Urothelium cell line (cell line): ENCODE measurements at regions not wholly inside any gene's neighbourhood (a gene's known extent, or its start where the extent isn't known, plus 50 kb on each side); places are given as distances from the start of the nearest gene placed in this dataset.
"Not testable (repeated sequence)": the region's sequence is repeated elsewhere in the genome, so short reads cannot be mapped to it uniquely, and the experiment has no call there.

Source experiments
- DNase-seq: peaks from one replicate; pipeline ENCODE4 v3.0.0; 2011; ENCODE audit warnings: low spot score, mixed read lengths
- FAIRE-seq: peaks from 2 replicates; lab custom pipeline; 2011; peaks lifted over from hg19 to GRCh38; lab: Jason Lieb, UNC

DNA sequence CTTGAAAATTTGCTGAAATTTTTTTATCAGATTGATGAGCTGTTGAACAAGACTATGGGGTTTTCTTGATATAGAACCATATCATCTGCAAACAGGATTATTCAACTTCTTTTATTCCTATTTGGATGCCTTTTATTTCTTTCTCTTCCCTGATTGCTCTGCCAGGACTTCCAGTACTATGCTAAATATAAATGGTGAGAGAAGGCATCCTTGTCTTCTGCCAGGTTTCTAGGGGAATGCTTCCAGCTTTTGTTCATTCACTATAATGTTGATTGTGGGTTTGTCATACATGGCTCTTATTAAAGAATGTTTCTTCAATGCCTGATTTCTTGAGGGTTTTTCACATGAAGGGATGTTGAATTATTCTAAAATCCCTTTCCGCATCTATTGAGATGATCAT lies 1139.5 kb downstream of the FAM133A start:
- DNase-seq (no peak), FAIRE-seq (no peak)

- FAIRE-seq (no peak), DNase-seq (no peak)
Measured at GRCh38 chrX:94814216-94814615, 1140.2 kb downstream of the FAM133A start.

GRCh38 chrX:94830717-94831116 lies 1156.7 kb downstream of the FAM133A start:
- no peak for FAIRE-seq
- DNase-seq = no peak

DNA sequence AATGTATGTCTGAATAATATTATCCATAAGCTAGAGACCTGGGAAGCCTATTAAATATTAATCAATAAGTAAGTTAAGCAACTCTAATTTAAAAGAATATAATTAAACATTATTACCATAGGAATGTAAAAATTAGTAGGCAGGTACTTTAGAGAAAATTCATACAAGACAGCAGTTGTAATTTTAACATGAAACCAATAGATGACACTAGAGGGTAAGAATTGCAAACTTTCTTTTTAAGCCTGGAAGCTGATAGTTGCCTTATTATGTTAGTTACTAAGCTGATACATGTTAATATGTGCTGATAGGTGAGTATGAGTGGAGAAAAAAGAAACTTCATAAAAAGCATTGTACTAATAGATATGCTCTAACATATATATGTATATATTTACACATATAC lies 1157.4 kb downstream of the FAM133A start:
- no peak for DNase-seq
- no peak for FAIRE-seq

- FAIRE-seq (no peak), DNase-seq (no peak)
Measured at GRCh38 chrX:94834226-94834625, 1160.2 kb downstream of the FAM133A start.

DNA sequence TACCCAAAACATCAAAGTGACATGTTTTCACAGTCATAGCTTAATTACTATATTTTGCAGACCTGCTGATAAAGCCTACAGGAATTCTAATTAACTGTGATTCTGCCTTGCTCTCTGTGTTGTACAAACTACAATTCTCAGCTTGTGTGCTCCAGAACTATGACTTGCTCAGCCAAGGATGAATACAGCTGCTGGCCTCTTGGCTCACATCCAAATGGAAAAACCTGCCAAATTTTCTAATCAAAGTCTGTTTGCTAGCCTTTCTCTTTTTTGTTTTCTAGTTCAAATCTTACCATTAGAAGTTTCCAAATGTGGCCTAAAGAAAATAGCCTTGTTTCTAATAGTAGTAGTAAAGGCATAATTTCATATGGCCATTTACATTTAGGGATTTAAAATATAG lies 1176.8 kb downstream of the FAM133A start:
- DNase-seq = no peak
- FAIRE-seq = no peak

DNA sequence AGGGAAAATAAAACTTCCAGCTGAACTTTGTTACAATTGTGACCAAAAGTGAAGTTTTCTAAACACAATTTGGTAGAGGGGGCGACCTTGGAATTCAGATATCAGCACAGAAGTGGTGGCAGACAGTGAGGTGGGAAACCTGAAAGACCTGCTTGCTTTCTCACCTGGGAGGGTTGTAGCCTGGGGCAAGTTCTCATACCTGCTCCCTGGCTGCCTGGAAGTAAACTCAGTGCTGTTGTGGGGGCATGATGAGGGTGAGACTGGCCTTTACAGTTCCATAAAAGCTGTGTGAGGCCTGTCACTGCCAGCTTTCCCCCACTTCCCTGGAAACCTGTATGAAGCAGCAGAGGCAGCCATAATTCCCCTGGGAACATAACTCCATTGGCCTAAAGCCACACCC lies 1180.2 kb downstream of the FAM133A start:
- no peak for DNase-seq

GRCh38 chrX:94862470-94862869 lies 1188.5 kb downstream of the FAM133A start:
- FAIRE-seq, DNase-seq: not testable (repeated sequence)

More for the DNA sequence above, 1180.2 kb downstream of the FAM133A start:
- FAIRE-seq = no peak

GRCh38 chrX:94871640-94872039 lies 1197.6 kb downstream of the FAM133A start:
- FAIRE-seq = no peak
- no peak for DNase-seq

DNA sequence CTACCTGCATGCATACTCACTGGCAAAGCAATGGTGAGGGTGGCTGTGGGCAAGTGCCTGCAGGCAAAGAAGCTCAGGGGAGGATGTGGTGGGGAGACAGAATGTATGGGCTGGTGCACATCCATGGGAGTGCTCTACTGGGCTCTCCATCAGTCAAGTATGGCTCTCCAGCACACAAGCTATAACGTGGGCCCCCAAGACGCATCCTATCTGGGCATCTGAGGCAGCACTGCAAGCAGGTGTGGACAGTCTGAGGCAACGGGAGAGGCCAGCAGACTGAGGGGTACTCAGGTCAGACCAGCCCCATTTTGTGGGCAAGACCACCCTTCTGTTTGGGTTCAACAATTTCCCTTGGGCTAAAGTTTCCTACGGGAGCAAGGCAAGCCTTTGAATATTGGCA lies 1227.8 kb downstream of the FAM133A start:
- FAIRE-seq (no peak), DNase-seq (no peak)

DNA sequence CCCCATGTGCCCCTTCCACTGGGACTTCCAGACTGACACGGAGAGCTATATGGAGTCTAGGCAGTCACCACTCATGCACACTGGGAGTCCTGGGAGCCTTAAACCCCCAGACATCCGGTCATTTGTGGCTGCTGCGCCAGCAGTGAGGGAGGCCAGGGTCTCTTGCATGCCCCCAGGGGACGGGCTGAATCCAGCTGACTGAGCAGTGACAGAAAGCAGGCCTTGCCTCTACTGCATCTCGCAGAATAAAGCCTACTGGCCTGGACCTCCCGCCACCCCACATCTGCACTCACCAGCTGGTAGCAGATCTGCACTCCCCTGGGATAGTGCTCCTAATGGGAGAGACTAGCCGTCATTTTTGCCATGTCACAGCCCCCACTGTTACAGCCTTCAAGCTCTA lies 1234.2 kb downstream of the FAM133A start:
- no peak for DNase-seq
- no peak for FAIRE-seq

DNA sequence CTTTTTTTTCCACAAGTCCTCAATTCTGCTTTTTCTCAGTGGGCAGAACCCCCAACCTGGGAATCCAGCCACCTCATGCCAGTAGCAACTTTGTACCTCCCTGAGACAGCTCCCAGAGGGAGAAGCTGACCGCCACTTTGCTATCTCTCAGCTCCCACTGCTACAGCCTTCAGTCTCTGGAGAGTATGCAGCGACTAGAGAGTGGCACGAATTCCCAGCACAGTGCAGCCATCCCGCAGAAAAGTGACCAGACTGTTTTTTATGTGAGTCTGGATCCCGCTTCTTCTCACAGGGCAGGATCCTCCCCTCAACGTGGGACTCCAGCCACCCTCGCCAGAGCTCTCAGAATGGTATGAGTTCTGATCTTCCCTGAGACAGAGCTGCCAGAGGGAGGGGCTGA lies 1234.6 kb downstream of the FAM133A start:
- no peak for FAIRE-seq
- no peak for DNase-seq

DNA sequence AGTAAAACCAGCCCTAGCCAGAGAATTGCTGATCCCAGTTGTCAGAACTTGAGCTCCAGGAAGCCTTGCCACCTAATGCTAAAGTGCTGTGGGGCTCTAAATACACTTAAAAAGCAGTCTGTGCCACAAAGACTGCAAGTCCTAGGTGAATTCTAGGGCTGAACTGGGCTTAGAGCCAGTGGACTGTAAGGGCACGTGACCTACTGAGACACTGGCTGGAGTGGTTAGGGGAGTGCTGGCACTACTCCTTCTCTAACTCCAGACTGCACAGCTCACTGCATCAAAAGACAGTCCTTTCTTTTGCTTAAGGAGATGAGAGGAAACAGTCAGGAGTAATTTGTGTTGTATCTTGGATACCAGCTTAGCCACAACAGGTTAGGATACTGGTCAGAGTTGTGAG lies 1240.2 kb downstream of the FAM133A start:
- no peak for FAIRE-seq
- no peak for DNase-seq

DNA sequence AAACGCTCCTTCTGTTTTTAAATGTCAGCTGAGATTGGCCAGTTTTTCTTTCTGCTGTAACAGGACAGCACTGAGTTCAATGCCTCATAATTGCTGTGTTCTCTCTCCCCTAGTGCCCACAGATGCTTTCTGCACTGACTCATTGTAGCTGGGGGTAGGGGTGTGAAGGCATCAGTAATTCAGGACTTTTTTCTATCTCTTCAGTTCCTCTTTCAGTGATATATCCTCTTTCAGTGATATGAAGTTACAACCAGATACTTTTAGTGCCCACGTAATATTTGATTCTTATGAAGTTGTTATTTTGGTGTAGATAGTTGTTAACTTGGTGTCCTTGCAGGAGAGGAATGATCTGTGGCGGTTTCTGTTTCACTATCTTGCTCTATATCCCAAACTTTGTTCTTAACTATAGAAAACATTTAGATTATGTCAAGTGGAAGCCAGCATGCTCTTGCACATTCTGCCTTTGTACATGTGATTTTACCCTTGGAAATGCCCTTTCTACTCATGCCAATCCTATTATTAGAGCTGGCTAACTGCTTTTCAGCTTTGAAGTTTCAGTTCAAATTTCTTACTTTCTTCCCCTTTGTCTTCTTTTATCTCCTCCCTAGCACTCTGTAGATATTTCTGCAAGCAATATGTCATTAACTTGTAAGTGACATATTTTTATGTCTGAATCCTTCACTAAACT lies 1258.4 kb downstream of the FAM133A start:
- FAIRE-seq = no peak
- no peak for DNase-seq

DNA sequence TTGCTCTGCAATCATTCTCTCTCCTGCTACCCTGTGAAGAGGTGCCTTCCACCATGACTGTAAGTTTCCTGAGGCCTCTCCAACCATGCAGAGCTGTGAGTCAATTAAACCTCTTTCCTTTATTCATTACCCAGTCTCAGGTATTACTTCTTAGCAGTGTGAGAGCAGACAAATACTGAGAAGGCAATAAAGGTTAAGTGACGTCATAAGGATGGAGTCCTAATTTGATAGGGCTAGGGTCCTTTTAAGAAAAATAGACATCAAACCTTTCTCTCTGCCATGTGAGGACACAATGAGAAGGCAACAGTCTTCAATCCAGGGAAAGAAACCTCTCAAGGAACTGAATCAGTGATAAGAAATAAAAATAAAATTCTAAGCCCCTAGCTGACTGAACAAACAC lies 1262.7 kb downstream of the FAM133A start:
- no peak for FAIRE-seq
- no peak for DNase-seq

- DNase-seq = no peak
- FAIRE-seq = no peak
Measured at GRCh38 chrX:94937491-94937890, 1263.5 kb downstream of the FAM133A start.

DNA sequence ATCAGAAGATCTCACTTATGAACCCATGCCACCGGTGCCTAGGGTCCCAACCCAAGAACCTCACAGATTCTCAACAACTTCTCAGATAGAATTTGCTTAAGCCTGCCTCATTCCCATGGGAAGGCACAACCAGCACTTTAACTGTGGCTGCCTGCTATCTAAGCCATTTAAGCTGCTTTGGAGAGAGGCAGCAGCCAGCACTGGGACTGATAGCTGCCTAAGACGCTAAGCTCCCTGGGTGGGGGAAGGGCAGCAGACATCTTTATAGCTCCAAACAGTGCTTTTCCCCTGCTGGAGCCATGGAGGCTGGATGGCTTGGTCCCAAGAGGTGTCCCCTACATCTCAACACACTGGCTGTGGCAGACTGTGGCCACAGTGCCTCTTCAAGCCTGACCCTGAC lies 1268.6 kb downstream of the FAM133A start:
- DNase-seq = no peak
- FAIRE-seq = no peak

DNA sequence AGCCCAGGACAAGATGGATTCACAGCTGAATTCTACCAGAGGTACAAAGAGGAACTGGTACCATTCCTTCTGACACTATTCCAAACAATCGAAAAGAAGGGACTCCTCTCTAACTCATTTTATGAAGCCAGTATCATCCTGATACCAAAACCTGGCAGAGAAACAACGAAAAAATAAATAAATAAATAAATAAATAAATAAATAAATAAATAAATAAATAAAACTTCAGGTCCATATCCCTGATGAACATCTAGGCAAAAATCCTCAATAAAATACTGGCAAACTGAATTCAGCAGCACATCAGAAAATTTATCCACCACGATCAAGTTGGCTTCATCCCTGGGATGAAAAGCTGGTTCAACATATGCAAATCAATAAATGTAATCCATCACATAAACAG lies 1272.1 kb downstream of the FAM133A start:
- FAIRE-seq, DNase-seq: not testable (repeated sequence)

- DNase-seq = no peak
- FAIRE-seq = no peak
Measured at GRCh38 chrX:94961730-94962129, 1287.7 kb downstream of the FAM133A start.

DNA sequence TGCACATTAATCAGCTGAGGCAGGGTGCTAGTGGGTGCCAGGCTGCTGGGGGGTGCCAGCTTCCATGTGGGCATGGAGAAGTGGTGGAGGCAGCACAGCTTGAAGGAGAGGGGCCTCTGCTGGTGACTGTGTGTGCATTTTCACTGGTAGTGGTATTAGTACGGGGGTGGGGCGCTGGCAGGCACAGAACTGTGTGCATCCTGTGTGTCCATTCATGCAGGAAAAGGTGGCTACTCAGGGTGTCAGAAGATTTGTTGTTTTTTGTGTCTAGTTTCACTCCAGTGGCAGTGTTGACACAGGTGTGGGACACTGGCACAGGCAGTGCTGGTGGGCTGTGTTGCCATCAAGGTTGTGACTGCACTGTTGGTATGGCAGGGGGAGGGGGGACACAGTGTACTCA lies 1303.6 kb downstream of the FAM133A start:
- no peak for DNase-seq
- FAIRE-seq = no peak

GRCh38 chrX:94977986-94978385 lies 1304.0 kb downstream of the FAM133A start:
- FAIRE-seq = no peak
- no peak for DNase-seq
